ENCODE measurements at regions not wholly inside any gene's neighbourhood (a gene's known extent, or its start where the extent isn't known, plus 50 kb on each side); places are given as distances from the start of the nearest gene placed in this dataset.

DNA sequence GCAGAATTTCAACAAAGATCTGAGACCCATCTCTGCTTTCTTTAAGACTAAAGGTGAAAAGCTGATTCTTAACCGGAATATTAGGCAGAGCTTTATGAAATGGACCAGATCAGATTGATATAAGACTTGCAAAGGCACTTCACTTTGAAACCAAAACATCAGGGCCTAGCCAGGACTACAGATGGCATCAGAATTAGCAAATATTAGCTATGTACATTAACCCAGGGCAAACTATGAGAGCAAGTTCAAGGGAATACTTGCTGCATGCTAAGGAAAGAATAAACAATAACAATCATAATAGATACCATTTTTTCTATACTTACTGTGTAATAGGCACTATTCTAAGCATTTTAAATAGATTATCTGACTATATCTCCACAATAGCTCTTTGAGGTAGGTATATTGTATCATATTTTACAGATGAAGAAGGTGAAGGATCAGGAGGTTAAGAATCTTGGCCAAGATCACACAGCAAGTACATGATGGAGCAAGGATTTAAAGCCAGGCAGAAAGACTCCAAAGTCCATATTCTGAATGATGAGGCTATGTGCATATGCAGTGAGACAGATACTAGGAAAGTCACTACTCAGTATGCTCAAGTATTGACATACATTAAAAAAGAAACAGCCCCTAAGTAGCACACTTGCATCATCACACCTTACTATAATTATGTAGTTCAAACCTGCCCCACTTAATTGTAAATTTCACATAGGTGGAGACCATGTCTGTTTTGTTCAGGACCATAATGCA is 209.3 kb upstream of the PKN2 start:
- no peak for DNase-seq (ENCODE audit: low spot score)
- BruUV-seq (replicated peaks), result no TSS peak
- Histone ChIP-seq H3K79me2 (ENCODE audit: insufficient read depth, low read depth, low read length) (no peaks in the 10 kb centered on the region), H3K36me3 (ENCODE audit: insufficient read depth, low read length) (no peaks in the 10 kb centered on the region), H3K4me2 (ENCODE audit: low read length) (no peak overlapping the region), H4K20me1 (ENCODE audit: insufficient read depth, low read length) (no peaks in the 10 kb centered on the region), H3K9me2 (ENCODE audit: insufficient read depth, low read length) (no peaks in the 10 kb centered on the region), H3K4me1 (ENCODE audit: insufficient read depth, low read length, poor library complexity, severe bottlenecking) (no peaks in the 10 kb centered on the region), H2AFZ (ENCODE audit: low read length) (no peak overlapping the region), H3K4me3 (ENCODE audit: low read depth, low read length, poor library complexity, severe bottlenecking) (no peak overlapping the region), H3K27ac (ENCODE audit: low read depth, low read length, poor library complexity, severe bottlenecking) (no peak overlapping the region), H3K9me3 (ENCODE audit: low read length) (no peaks in the 10 kb centered on the region)
- POLR2A ChIA-PET, result interaction anchor here (0.9 to 1.3 kb wide), 2 partner anchors 16 to 21 kb away, joined by 4 read pairs; no protein-coding TSS in a partner anchor
- intact Hi-C loops (cut with micrococcal nuclease; ENCODE audit: unreplicated experiment), result no loop called here
- CTCF ChIA-PET (ENCODE audit: unreplicated experiment), result no interaction called here
- TF ChIP-seq, protein P1, sequence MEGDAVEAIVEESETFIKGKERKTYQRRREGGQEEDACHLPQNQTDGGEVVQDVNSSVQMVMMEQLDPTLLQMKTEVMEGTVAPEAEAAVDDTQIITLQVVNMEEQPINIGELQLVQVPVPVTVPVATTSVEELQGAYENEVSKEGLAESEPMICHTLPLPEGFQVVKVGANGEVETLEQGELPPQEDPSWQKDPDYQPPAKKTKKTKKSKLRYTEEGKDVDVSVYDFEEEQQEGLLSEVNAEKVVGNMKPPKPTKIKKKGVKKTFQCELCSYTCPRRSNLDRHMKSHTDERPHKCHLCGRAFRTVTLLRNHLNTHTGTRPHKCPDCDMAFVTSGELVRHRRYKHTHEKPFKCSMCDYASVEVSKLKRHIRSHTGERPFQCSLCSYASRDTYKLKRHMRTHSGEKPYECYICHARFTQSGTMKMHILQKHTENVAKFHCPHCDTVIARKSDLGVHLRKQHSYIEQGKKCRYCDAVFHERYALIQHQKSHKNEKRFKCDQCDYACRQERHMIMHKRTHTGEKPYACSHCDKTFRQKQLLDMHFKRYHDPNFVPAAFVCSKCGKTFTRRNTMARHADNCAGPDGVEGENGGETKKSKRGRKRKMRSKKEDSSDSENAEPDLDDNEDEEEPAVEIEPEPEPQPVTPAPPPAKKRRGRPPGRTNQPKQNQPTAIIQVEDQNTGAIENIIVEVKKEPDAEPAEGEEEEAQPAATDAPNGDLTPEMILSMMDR (conservative IDR thresholded peaks at IDR 0.05; ENCODE audit: low read length), result no peak
- no peak for TF ChIP-seq EZH2phosphoT487 (IDR thresholded peaks at IDR 0.05; ENCODE audit: borderline replicate concordance, low read depth, low read length)

DNA sequence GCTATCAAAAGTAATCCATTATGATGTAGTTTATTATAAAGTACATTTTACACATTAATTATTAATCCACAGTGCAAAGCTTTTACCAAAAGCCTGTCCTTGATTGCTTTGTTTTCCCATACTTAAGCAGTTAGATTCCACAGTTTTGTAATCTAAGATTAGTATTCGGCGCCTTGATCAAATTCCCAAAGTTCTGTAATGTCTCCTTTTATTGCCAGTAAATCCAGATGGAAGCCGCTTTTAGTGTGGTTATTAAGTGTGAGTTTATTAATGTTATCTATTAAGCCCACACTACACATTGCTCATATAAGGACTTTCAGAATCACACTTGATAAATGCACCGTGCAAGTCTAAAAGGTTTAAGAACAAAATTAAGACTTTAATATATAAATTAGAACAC is 199.2 kb upstream of the PKN2 start:
- Histone ChIP-seq H2AFZ (ENCODE audit: low read length) (no peak overlapping the region), H3K79me2 (ENCODE audit: insufficient read depth, low read depth, low read length) (no peaks in the 10 kb centered on the region), H3K9me2 (ENCODE audit: insufficient read depth, low read length) (no peaks in the 10 kb centered on the region), H3K36me3 (ENCODE audit: insufficient read depth, low read length) (no peaks in the 10 kb centered on the region), H4K20me1 (ENCODE audit: insufficient read depth, low read length) (no peaks in the 10 kb centered on the region), H3K4me3 (ENCODE audit: low read depth, low read length, poor library complexity, severe bottlenecking) (no peak overlapping the region), H3K4me1 (ENCODE audit: insufficient read depth, low read length, poor library complexity, severe bottlenecking) (no peaks in the 10 kb centered on the region), H3K4me2 (ENCODE audit: low read length) (no peak overlapping the region), H3K27ac (ENCODE audit: low read depth, low read length, poor library complexity, severe bottlenecking) (no peak overlapping the region), H3K9me3 (ENCODE audit: low read length) (no peaks in the 10 kb centered on the region)
- TF ChIP-seq, protein P1 (conservative IDR thresholded peaks at IDR 0.05; ENCODE audit: low read length), result no peak
- no peak for TF ChIP-seq EZH2phosphoT487 (IDR thresholded peaks at IDR 0.05; ENCODE audit: borderline replicate concordance, low read depth, low read length)
- no peak for DNase-seq (ENCODE audit: low spot score)
- BruUV-seq (replicated peaks), result no TSS peak
- ChIA-PET CTCF (ENCODE audit: unreplicated experiment) (no interaction called here), POLR2A (no interaction called here)
- intact Hi-C loops (cut with micrococcal nuclease; ENCODE audit: unreplicated experiment), result no loop called here

GRCh38 chr1:88488237-88488636 is 195.8 kb upstream of the PKN2 start:
- TF ChIP-seq, protein P1 (conservative IDR thresholded peaks at IDR 0.05; ENCODE audit: low read length), result no peak
- no peak for TF ChIP-seq EZH2phosphoT487 (IDR thresholded peaks at IDR 0.05; ENCODE audit: borderline replicate concordance, low read depth, low read length)
- H3K27ac ChIP-seq (ENCODE audit: low read depth, low read length, poor library complexity, severe bottlenecking), result no peak overlapping the region
- H3K36me3 ChIP-seq (ENCODE audit: insufficient read depth, low read length), result no peaks in the 10 kb centered on the region
- H3K4me1 ChIP-seq (ENCODE audit: insufficient read depth, low read length, poor library complexity, severe bottlenecking), result no peaks in the 10 kb centered on the region
- no peaks in the 10 kb centered on the region for H3K9me2 ChIP-seq (ENCODE audit: insufficient read depth, low read length)
- H4K20me1 ChIP-seq (ENCODE audit: insufficient read depth, low read length), result no peaks in the 10 kb centered on the region
- intact Hi-C loops (cut with micrococcal nuclease; ENCODE audit: unreplicated experiment), result no loop called here
- no peaks in the 10 kb centered on the region for H3K9me3 ChIP-seq (ENCODE audit: low read length)
- H3K4me3 ChIP-seq (ENCODE audit: low read depth, low read length, poor library complexity, severe bottlenecking), result no peak overlapping the region
- CTCF ChIA-PET (ENCODE audit: unreplicated experiment), result no interaction called here
- POLR2A ChIA-PET, result interaction anchor here (1.0 kb wide), 1 partner anchor 42 kb away, joined by 3 read pairs; no protein-coding TSS in a partner anchor
- DNase-seq (ENCODE audit: low spot score), result no peak
- no peaks in the 10 kb centered on the region for H3K79me2 ChIP-seq (ENCODE audit: insufficient read depth, low read depth, low read length)
- H3K4me2 ChIP-seq (ENCODE audit: low read length), result no peak overlapping the region
- BruUV-seq (replicated peaks), result no TSS peak
- H2AFZ ChIP-seq (ENCODE audit: low read length), result no peak overlapping the region

All from OCI-LY7 (cell line).